Stimulated activated CD8-positive, alpha-beta memory T cell treated with anti-CD3 and anti-CD28 coated beads, Interleukin-2, amount 100 ng/mL, for 1 hour (primary cell): ENCODE measurements at regions not wholly inside any gene's neighbourhood (a gene's known extent, or its start where the extent isn't known, plus 50 kb on each side); places are given as distances from the start of the nearest gene placed in this dataset.
"Not testable (repeated sequence)": the region's sequence is repeated elsewhere in the genome, so short reads cannot be mapped to it uniquely, and the experiment has no call there.

Experiments used
- DNase-seq, 2 donors: peaks; one replicate each; pipeline ENCODE4 v3.0.0-alpha.2; 2020; ENCODE audit warnings: low read depth in 2 of 2

GRCh38 chr7:93048136-93048930, 69.4 kb downstream of the SAMD9 start:
- DNase-seq, result no peak

DNA sequence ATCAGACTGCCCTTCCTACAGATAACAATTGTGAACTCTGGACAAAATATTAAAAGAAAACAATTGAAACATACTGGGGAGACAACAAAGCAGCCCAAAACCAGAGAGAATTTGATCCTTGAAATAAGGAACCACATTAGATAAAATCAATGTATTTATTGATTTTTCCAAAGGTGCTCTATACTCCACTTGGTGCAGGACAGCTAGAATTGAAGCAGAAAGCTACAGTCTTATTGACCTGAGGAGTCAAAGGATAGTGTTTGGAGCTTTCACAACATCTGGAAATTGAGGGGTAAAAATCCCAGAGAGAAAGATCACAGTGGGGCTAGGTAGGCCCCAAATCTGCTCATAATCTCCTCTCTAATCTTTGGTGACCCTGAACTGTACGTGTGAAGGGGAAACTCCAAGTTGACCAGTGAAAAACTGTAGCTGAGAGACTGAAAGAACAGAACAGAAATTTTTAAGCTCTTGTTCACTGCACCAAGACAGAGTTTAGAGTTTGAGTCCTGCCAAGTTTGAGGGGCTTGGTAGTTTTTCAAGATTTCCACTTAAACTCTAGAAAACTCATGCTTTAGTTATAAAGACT, 70.2 kb downstream of the SAMD9 start:
- no peak for DNase-seq

DNA sequence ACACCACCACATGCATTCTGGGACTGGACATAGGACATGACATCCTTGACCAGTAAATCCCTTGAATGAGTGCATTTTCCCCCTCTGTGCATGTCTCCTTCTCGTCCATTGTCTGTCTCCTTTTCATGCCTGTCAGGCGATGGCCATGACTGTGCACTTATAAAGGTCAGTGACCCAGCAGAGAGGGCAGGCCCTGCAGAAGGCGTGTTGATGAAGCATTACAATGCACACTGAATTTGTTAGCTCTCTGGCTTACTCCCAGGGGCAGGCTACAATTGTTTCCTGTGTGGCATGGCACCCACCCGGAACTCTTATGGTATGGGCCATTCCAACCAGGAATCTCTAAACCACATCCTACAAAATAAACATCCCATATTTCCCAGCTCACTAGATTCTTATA, 71.1 kb downstream of the SAMD9 start:
- no peak for DNase-seq

DNA sequence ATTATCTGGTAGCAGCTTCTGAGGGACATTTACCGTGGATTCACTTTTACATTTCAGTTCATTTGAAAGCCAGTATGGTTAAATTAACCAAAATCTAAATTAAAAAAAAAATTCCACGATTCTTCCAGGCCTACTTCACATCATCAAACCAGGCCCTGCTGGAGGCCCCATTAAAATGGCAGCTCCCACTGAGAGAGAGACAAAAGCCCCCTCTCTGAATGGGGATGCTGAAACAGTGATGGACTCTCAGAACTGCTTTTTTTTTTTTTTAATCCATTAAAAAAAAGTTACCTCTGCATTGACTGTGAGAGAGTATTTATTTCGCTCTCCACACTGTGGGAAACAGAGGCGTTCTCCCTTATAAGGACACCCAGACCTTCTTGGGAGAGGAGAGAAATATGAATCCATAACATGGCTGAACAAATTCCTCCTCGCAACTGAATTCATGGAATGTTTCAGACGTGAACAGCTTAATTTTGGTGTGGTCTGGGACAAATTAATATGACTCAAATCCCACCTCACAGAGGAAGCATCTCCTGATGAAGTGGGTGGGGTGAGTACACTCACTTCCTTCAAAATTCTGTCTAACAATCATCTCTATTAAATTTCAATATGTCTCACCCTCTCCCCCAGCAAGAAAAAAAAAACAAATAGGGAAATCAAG, 73.5 kb downstream of the SAMD9 start:
- no peak for DNase-seq

GRCh38 chr7:93043385-93043985, 74.3 kb downstream of the SAMD9 start:
- DNase-seq, result no peak

DNA sequence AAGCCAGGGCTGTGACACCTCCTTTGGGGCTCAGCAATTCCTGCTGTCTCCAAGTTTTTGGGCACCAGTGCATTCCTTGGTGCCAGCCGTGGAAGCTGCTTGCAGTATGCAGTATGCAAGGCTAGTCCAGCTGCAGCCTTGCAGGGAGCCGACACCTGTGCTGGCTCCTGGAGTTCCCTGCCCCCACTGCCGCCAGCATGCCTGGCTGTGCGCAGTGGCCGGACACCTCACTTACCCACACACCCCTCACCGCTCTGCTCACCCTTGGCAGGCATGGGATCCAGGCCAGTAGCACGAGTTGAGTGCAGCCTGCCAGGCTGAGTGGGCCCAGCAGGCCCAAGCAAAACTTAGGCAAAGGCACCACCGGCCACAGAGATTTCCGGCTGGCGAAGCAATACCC, 77.4 kb downstream of the SAMD9 start:
- DNase-seq, result no peak

DNA sequence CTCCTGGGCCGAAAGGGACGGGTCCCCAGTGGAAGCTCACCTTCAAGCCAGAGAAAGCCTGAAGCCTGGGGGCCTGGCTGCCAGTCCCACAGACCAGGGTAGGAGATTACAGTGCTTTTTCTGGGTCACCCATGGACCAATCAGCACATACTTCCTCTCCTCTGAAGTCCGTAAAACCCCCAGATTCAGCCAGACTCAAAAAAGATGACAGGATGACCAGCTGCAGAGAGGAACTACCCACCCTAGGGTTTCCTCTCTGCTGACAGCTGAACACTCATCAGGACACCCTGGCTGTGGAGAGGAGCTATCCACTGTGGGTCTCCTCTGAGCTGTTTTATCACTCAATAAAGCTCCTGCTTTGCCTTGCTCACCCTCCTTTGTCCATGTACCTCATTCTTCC, 78.0 kb downstream of the SAMD9 start:
- DNase-seq, result no peak

DNA sequence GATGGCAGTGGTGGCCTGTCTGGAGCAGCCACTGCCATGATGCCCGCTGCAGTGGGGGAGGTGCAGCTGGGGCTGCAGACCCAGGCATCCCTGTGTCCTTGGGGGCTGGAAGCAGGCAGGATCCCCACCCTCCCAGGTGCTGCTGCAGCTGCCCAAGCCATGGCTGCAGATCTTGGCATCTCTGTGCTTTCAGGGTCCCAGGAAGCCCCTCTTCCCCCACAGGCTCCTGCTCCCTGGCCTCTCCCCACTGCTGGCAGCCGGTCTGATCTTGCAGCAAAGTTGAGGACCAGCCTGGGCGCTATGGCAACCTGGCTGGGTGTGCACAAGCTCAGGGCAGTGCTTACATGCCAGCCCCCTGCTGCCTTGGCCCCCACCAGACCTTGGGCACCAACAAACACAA, 78.5 kb downstream of the SAMD9 start:
- DNase-seq, result no peak

DNA sequence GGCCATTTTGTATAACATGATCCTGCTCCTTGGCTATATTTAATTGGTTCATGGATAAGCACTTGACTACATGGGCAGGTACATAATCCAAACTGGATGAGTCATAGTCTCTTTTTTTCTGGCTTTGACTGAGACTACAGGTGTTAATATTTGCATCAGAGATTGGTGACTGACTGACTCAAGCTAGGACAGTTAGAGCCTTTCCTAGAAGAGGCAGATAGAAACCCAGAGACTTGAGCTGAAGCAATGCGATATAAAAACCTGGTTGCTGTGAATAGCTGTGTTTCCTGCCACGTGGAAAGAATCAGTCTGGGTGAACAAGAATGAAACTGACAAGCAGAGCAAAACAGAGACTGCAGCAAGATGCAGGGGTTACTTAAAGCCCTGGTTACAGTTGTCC, 81.0 kb downstream of the SAMD9 start:
- DNase-seq, result no peak

DNA sequence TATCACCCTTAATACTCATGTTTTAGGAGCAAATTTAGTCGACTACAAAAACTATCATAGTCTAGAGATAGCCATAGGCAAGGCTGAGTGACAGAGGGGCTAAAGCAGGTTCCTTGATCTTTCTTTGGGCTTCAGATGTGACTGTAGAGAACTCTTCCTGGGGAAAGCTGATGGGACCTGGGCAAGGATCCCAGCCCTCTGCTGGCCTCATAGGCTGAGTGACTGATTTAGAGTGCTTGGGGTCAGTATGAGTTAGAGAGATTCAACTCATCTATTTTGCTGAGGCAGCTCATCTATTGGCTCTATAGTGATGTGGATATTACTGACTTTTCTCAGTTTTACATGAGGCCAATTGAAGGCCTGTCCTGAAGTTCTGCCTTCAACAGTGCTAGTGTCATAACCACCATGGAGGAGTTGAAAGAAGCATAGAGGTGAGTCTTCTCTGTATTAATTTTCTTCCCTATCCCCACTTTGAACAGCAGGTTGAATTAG, 81.6 kb downstream of the SAMD9 start:
- DNase-seq, result no peak

DNA sequence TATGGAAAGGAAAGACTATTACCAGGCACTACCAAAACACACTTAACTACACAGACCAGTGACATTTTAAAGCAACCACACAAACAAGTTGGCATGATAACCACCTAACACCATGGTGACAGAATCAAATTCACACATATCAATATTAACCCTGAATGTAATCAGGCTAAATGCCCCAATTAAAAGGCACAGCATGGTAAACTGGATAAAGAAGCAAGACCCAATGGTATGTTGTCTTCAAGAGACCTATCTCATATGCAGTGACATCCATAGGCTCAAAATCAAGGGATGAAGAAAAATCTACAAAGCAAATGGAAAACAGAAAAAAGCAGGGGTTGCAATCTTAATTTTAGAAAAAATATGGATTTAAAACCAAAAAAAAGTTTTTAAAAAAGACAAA, 86.0 kb downstream of the SAMD9 start:
- no peak for DNase-seq

- no peak for DNase-seq
Measured at GRCh38 chr7:93030605-93031225, 87.1 kb downstream of the SAMD9 start.

DNA sequence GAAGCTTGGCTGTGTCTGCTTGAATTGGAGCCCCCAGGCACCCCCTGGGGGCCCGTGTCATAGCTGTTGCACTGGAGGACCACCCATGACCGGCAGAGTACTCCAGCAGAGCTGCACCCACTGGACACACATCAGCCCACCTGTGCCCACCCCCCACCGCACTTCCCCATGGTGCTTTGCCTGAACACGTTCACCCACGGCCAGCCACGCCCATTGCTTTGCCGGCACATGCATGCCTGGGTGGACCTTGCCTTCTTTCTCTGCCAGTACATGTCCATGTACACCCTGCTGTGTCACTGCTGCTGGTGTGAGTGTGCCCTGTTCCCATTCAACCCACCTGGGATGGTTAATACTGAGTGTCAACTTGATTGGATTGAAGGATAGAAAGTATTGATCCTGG, 88.7 kb downstream of the SAMD9 start:
- DNase-seq, result no peak

GRCh38 chr7:93028610-93029009, 89.2 kb downstream of the SAMD9 start:
- no peak for DNase-seq

- DNase-seq, result no peak
Measured at GRCh38 chr7:93027044-93027443, 90.7 kb downstream of the SAMD9 start.

- no peak for DNase-seq
Measured at GRCh38 chr7:93026425-93026824, 91.4 kb downstream of the SAMD9 start.

- DNase-seq, result no peak
Measured at GRCh38 chr7:93025389-93025788, 92.4 kb downstream of the SAMD9 start.

DNA sequence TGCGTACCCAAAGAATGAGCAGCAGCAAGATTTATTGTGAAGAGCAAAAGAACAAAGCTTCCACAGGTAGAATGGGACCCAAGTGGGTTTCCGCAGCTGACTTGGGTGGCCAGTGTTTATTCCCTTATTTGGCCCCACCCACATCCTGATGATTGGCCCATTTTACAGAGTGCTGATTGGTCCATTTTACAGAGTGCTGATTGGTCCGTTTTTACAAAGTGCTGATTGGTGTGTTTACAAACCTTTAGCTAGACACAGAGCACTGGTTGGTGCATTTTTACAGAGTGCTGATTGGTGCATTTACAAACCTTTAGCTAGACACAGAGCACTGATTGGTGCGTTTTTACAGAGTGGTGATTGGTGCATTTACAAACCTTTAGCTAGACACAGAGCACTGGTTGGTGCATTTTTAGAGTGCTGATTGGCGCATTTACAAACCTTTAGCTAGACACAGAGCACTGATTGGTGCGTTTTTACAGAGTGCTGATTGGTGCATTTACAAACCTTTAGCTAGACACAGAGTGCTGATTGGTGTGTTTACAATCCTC, 94.8 kb downstream of the SAMD9 start:
- not testable (repeated sequence) for DNase-seq

GRCh38 chr7:93021748-93022147, 96.0 kb downstream of the SAMD9 start:
- no peak for DNase-seq

DNA sequence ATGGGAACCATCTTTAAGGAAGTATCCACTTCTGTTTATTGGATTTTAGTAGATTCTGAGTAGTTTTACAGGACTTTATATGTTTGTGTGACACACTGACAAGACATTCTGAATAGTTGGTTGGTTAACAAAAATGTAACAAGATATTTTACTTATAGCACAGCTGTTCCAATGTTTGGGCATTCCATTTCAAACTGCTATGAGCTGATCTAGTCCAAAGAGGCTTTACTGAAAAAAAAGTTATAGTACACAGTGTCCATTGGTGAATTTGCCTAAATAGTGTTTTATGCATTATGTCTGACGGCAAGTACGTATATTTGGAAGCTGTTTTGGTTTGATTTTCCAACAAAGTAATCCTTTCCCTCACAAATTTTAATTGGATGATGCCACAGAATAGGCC, 99.1 kb downstream of the SAMD9 start:
- DNase-seq, result no peak

- no peak for DNase-seq
Measured at GRCh38 chr7:93016681-93017381, 100.9 kb downstream of the SAMD9 start.
